Transverse colon (tissue), 4 donors: ENCODE measurements at regions not wholly inside any gene's neighbourhood (a gene's known extent, or its start where the extent isn't known, plus 50 kb on each side); places are given as distances from the start of the nearest gene placed in this dataset.

ENCODE experiments used
- DNase-seq: peaks from one replicate; pipeline ENCODE4 v3.0.0-alpha.2; 2019
- H3K27ac ChIP-seq, 4 donors: fragments of 200-600 bp; sonication (generic); 2 replicates each; pipeline ENCODE4 v1.5.1; 2016 to 2018; ENCODE audit warnings: inconsistent platforms in 4 of 4
- H3K27me3 ChIP-seq: fragments of 200-600 bp; sonication (generic); 2 replicates; pipeline ENCODE4 v1.5.1; 2017; ENCODE audit warnings: inconsistent platforms
- H3K36me3 ChIP-seq, 4 donors: fragments of 200-600 bp; sonication (generic); 2 replicates each; pipeline ENCODE4 v1.5.1; 2017 to 2019; ENCODE audit warnings: inconsistent platforms in 4 of 4
- H3K4me1 ChIP-seq, 4 donors: fragments of 200-600 bp; sonication (generic); 2 replicates each; pipeline ENCODE4 v1.5.1; 2017 to 2020; ENCODE audit warnings: inconsistent platforms in 4 of 4
- H3K4me3 ChIP-seq, 4 donors: fragments of 200-600 bp; sonication (generic); 1 replicate in 1 of 4; 2 replicates in 3 of 4; pipeline versions ENCODE4 v1.5.1 to v1.6.1; 2017 to 2019; ENCODE audit warnings: inconsistent platforms in 4 of 4
- H3K9me3 ChIP-seq, 2 donors: fragments of 200-600 bp; sonication (generic); 2 replicates each; pipeline ENCODE4 v1.5.1; 2017 to 2019; ENCODE audit warnings: inconsistent platforms in 2 of 2
- EP300 ChIP-seq: sonication (generic); formaldehyde crosslinking; IDR thresholded peaks from one replicate; pipeline ENCODE4 v1.6.1; 2017; ENCODE audit warnings: antibody characterized with exemption, low read depth
- POLR2A ChIP-seq: fragments of 450-650 bp; IDR thresholded peaks from one replicate; pipeline ENCODE4 v1.6.1; 2016; ENCODE audit warnings: antibody characterized with exemption, mild to moderate bottlenecking, moderate library complexity
- POLR2AphosphoS5 ChIP-seq, 3 donors: sonication (generic); formaldehyde crosslinking; IDR thresholded peaks; one replicate each; pipeline ENCODE4 v1.6.1; 2016; ENCODE audit warnings: antibody characterized with exemption in 3 of 3
- WGBS, 2 donors: methylation state at CpG; one replicate each; pipeline ENCODE4 v1.1.5; 2018; ENCODE audit warnings: low coverage in 1 of 2; 5-methylcytosine and 5-hydroxymethylcytosine counted together
- in situ Hi-C, 4 donors: fragments of 200-750 bp; cut with MboI; loops; one replicate each; pipeline versions ENCODE4 v1.15.0 to v1.15.1; 2017; ENCODE audit warnings: low sequenced_read_pairs in 3 of 4, low pct_ligation_motif_present in 1 of 4, low pct_unique_long_range_greater_than_20kb in 1 of 4
- intact Hi-C: fragments of 100-400 bp; cut with DNase I; formaldehyde crosslinking; loops from one replicate; pipeline ENCODE4 v1.15.1; 2023; ENCODE audit warnings: low total_unique reads
- TF ChIP-seq, protein P1 (sequence below), 5 experiments: fragments of 200-600 bp in 3 of 5; fragments of 450-650 bp in 2 of 5; sonication (generic) in 3 of 5; IDR thresholded peaks; 1 replicate in 2 of 5; 2 replicates in 3 of 5; pipeline ENCODE4 v1.5.1; 2016 to 2017; ENCODE audit warnings: antibody characterized with exemption in 5 of 5, inconsistent platforms in 3 of 5, mild to moderate bottlenecking in 2 of 5, moderate library complexity in 1 of 5

DNA sequence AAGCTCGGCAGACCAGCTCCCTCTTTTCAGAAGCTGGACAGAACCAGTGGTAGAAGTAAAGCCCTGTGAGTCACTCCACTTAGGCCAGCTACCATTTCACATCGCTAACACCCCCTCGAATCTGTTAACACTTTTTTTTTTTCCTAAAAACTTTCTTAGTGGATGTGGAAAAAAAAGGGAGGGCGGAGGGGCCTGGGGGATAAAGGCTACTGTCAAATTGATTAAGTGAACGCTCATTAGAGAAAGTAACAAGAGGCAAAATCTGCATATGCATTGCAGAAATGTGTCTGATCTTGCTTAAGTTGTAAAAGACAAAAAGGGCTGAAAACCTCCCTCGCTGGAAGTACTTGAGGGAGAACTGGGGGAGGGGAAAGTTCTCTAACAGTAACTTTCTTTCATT lies 86.6 kb upstream of the OTX2 start:
- H3K9me3 ChIP-seq, result no peaks in the 10 kb centered on the region
- H3K36me3 ChIP-seq, result no peaks in the 10 kb centered on the region
- in situ Hi-C loops (no loop called here), intact Hi-C loops (no loop called here)
- H3K27me3 ChIP-seq, result peaks cover 14% of the 10 kb centered on the region
- DNase-seq, result no peak
- WGBS, 2 donors, result 31 to 43% methylated on average over 5 to 6 of the region's 6 CpGs
- H3K27ac ChIP-seq, result no peak overlapping the region
- TF ChIP-seq EP300, result no peak
- no peak for TF ChIP-seq POLR2A
- TF ChIP-seq, protein P1, sequence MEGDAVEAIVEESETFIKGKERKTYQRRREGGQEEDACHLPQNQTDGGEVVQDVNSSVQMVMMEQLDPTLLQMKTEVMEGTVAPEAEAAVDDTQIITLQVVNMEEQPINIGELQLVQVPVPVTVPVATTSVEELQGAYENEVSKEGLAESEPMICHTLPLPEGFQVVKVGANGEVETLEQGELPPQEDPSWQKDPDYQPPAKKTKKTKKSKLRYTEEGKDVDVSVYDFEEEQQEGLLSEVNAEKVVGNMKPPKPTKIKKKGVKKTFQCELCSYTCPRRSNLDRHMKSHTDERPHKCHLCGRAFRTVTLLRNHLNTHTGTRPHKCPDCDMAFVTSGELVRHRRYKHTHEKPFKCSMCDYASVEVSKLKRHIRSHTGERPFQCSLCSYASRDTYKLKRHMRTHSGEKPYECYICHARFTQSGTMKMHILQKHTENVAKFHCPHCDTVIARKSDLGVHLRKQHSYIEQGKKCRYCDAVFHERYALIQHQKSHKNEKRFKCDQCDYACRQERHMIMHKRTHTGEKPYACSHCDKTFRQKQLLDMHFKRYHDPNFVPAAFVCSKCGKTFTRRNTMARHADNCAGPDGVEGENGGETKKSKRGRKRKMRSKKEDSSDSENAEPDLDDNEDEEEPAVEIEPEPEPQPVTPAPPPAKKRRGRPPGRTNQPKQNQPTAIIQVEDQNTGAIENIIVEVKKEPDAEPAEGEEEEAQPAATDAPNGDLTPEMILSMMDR (IDR thresholded peaks at IDR 0.05), result no peak
- no peak for TF ChIP-seq POLR2AphosphoS5 (IDR thresholded peaks at IDR 0.05)
- H3K4me1 ChIP-seq, result no peaks in the 10 kb centered on the region
- H3K4me3 ChIP-seq, result no peak overlapping the region

DNA sequence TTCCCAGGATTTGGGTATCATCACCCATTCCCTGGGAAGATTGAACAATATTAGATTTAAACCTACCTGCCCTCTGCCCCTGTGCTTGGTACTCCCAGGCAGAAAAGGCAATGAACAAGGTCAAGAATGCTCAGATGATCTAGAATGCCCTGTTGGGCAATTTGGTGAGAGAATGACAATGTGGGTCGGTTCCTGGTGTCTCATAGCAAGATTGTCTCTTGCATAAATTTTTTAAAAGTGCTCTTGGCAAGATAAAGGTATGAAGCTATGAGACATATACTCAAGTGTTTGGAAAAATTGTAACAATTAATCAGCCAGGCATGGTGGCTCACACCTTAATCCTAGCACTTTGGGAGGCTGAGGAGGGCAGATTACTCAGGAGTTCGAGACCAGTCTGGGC lies 86.0 kb upstream of the OTX2 start:
- no peak for DNase-seq
- Histone ChIP-seq H3K9me3 (no peaks in the 10 kb centered on the region), H3K27me3 (peaks cover 20% of the 10 kb centered on the region), H3K27ac (no peak overlapping the region), H3K4me3 (no peak overlapping the region), H3K4me1 (no peaks in the 10 kb centered on the region), H3K36me3 (no peaks in the 10 kb centered on the region)
- intact Hi-C loops, result no loop called here
- TF ChIP-seq POLR2A (no peak), EP300 (no peak)
- WGBS, 2 donors, result 84 to 89% methylated on average over 1 to 2 of the region's 2 CpGs
- in situ Hi-C loops, result no loop called here

DNA sequence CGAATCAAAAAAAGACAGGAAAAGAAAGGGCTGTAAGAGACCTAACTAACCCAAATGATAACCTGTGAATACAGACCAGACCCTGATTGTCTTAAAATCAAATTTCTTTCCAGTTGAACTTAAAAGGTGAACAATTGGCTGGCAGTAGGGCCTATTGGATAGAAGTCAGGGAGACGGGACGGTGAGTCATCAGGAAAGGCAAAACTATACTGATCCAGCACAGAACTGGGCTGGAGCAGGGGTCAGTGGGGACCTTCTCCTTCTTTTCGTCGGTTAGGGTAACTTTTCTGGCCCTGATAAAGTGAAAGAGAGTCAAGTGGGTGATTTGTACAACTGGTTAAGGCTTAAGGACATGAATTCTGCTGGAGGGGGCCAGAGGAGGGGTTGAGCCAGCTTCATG lies 84.9 kb upstream of the OTX2 start:
- WGBS, 2 donors, result 64 to 65% methylated on average over 5 of the region's 5 CpGs
- intact Hi-C loops (no loop called here), in situ Hi-C loops (no loop called here)
- H3K9me3 ChIP-seq, result no peaks in the 10 kb centered on the region
- TF ChIP-seq POLR2AphosphoS5 (IDR thresholded peaks at IDR 0.05) (no peak), EP300 (no peak), POLR2A (no peak)
- TF ChIP-seq, protein P1 (IDR thresholded peaks at IDR 0.05), result no peak
- no peak overlapping the region for H3K4me3 ChIP-seq
- H3K4me1 ChIP-seq, result no peaks in the 10 kb centered on the region
- H3K27me3 ChIP-seq, result peaks cover 22% of the 10 kb centered on the region
- H3K27ac ChIP-seq, result no peak overlapping the region
- H3K36me3 ChIP-seq, result no peaks in the 10 kb centered on the region
- no peak for DNase-seq

DNA sequence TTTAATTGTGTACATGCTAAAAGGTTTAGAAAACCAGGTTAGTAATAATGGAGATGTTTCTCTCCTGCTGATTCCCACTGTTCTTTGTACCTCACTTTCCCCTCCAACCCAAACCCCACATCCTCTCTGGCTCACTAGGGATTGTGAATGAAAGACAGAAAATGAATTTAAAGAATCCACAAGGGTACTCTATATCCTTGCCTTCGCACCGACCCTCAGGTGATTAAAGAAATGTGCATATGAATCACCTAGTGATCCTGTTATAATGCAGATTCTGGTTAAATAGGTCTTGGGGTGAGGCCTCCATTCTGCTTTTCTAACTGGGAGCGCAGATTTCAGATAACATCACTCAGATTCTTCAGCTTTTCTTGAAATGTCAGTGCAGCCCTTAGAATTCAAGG lies 84.3 kb upstream of the OTX2 start:
- H3K4me1 ChIP-seq, result no peaks in the 10 kb centered on the region
- H3K4me3 ChIP-seq, result no peak overlapping the region
- no peaks in the 10 kb centered on the region for H3K36me3 ChIP-seq
- H3K9me3 ChIP-seq, result no peaks in the 10 kb centered on the region
- DNase-seq, result no peak
- in situ Hi-C loops, result no loop called here
- peaks cover 27% of the 10 kb centered on the region for H3K27me3 ChIP-seq
- intact Hi-C loops, result no loop called here
- H3K27ac ChIP-seq, result no peak overlapping the region
- no peak for TF ChIP-seq POLR2AphosphoS5 (IDR thresholded peaks at IDR 0.05)
- no peak for TF ChIP-seq POLR2A
- 63 to 79% methylated on average over 3 of the region's 3 CpGs for WGBS, 2 donors

DNA sequence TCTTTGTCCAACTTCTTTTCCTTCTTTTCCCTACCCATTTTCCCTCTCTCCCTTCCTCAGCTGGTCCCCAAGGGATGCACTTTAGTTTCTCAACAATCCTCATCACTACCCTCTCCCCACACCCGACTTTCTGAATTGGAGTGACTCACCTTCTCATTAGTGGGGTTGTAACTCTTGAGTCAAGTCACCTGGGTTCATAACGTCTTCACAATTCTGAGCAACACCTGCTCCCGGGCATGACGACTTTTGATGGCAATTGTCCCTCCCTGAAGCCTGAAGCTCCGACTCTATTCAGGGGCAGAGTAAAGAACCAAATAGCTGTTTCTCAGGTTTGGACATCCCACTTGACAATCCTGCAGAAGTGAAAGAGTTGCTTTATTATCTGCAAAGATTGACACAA lies 82.7 kb upstream of the OTX2 start:
- H3K36me3 ChIP-seq, result no peaks in the 10 kb centered on the region
- no peak for DNase-seq
- in situ Hi-C loops, result no loop called here
- H3K27ac ChIP-seq, result no peak overlapping the region
- no peaks in the 10 kb centered on the region for H3K4me1 ChIP-seq
- intact Hi-C loops, result no loop called here
- no peak overlapping the region for H3K4me3 ChIP-seq
- 33 to 35% methylated on average over 5 of the region's 5 CpGs for WGBS, 2 donors
- TF ChIP-seq POLR2AphosphoS5 (IDR thresholded peaks at IDR 0.05) (no peak), EP300 (no peak), POLR2A (no peak)
- TF ChIP-seq, protein P1 (IDR thresholded peaks at IDR 0.05), result no peak
- peaks cover 34% of the 10 kb centered on the region for H3K27me3 ChIP-seq
- no peaks in the 10 kb centered on the region for H3K9me3 ChIP-seq
